Adrenal gland (tissue), 9 donors: ENCODE measurements at regions not wholly inside any gene's neighbourhood (a gene's known extent, or its start where the extent isn't known, plus 50 kb on each side); places are given as distances from the start of the nearest gene placed in this dataset.

Experiments
- DNase-seq, 7 donors: peaks; one replicate each; pipeline ENCODE4 v3.0.0-alpha.2; 2019 to 2020
- H3K27ac ChIP-seq, 5 donors: fragments of 200-600 bp; sonication (generic) in 4 of 5; 1 replicate in 3 of 5; 2 replicates in 2 of 5; pipeline versions ENCODE4 v1.5.1 to v1.8.0; 2016 to 2020; ENCODE audit warnings: mild to moderate bottlenecking in 1 of 5
- H3K27me3 ChIP-seq: fragments of 200-600 bp; 2 replicates; pipeline ENCODE4 v1.8.0; 2021
- H3K36me3 ChIP-seq, 2 donors: fragments of 200-600 bp; replicated peaks in 1 of 2; 1 replicate in 1 of 2; 2 replicates in 1 of 2; pipeline versions ENCODE4 v1.5.1 to v1.8.0; 2018 to 2022
- H3K4me1 ChIP-seq, 2 donors: fragments of 200-600 bp; replicated peaks in 1 of 2; 1 replicate in 1 of 2; 2 replicates in 1 of 2; pipeline versions ENCODE4 v1.5.1 to v1.8.0; 2018 to 2021
- H3K4me3 ChIP-seq, 4 donors: fragments of 200-600 bp; sonication (generic) in 3 of 4; one replicate each; pipeline ENCODE4 v1.5.1; 2016 to 2018
- H3K9me3 ChIP-seq, 3 donors: fragments of 200-600 bp; sonication (generic) in 1 of 3; replicated peaks in 1 of 3; 1 replicate in 2 of 3; 2 replicates in 1 of 3; pipeline versions ENCODE4 v1.5.1 to v1.8.0; 2016 to 2021
- POLR2A ChIP-seq, 2 donors: fragments of 450-650 bp; IDR thresholded peaks; one replicate each; pipeline ENCODE4 v1.6.1; 2017; ENCODE audit warnings: antibody characterized with exemption in 2 of 2, mild to moderate bottlenecking in 2 of 2, moderate library complexity in 1 of 2
- WGBS, 4 donors: extraction: QIAGEN DNeasy Blood & Tissue Kit in 2 of 4; methylation state at CpG; one replicate each; pipeline versions ENCODE4 v1.1.5 to v1.1.7; 2013 to 2017; 5-methylcytosine and 5-hydroxymethylcytosine counted together
- intact Hi-C, 2 donors: fragments of 100-400 bp; cut with DNase I; formaldehyde crosslinking; loops; one replicate each; pipeline versions ENCODE4 v1.14.1 to v1.15.0; 2022 to 2023
- microRNA-seq, 3 donors: library from miRNA; unstranded; fragments of <30 nt; microRNA quantifications; one replicate each; pipeline ENCODE4, GENCODE V29; 2017 to 2020
- small RNA-seq, 2 donors: library from RNA; depleted of rRNA; stranded (forward); fragments of <200 nt; gene quantifications; one replicate each; pipeline ENCODE3, GENCODE V24; 2016
- TF ChIP-seq, protein P1 (sequence below), 6 experiments: fragments of 450-650 bp in 4 of 6; fragments of 200-600 bp in 2 of 6; sonication (generic) in 1 of 6; IDR thresholded peaks; 1 replicate in 5 of 6; 2 replicates in 1 of 6; pipeline versions ENCODE4 v1.5.1 to v1.8.0; 2016 to 2021; ENCODE audit warnings: antibody characterized with exemption in 6 of 6, mild to moderate bottlenecking in 2 of 6, moderate library complexity in 1 of 6
- donor health status: healthy with polysubstance abuse.
- donor health status: Bipolar disorder and iron deficiency.
- donor health status: DM: yes; HTN: yes; CAD: no.
- donor health status: DM: no; HTN: no; CAD: no.
- donor health status: DM: no; HTN: no; CAD: no.

DNA sequence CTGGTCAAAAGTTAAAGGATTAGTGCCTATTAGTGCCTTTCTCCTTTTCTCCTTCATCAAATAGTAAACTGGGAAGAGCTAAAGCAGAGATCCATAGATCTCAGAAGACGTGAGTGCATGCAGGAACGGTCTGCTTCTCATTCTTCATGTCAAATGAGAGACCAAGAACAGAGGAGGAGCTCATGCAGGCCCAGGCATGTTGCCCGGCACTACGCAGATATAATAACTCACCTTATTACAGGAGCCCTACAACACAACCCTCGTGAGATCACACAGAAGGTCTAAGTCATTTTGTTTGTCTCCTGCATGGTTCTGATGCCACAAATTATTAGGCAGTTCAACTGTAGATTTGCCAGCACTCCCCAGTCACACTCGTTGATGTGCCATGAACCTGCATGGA lies 71.8 kb downstream of the CMPK2 start:
- Histone ChIP-seq H3K27me3 (peaks cover 3% of the 10 kb centered on the region), H3K36me3 (no peaks in the 10 kb centered on the region), H3K27ac (no peak overlapping the region), H3K4me1 (no peaks in the 10 kb centered on the region), H3K9me3 (no peaks in the 10 kb centered on the region), H3K4me3 (no peak overlapping the region)
- WGBS, 4 donors: 77 to 84% (median 80%) methylated on average over 5 to 6 of the region's 6 CpGs
- TF ChIP-seq, protein P1, sequence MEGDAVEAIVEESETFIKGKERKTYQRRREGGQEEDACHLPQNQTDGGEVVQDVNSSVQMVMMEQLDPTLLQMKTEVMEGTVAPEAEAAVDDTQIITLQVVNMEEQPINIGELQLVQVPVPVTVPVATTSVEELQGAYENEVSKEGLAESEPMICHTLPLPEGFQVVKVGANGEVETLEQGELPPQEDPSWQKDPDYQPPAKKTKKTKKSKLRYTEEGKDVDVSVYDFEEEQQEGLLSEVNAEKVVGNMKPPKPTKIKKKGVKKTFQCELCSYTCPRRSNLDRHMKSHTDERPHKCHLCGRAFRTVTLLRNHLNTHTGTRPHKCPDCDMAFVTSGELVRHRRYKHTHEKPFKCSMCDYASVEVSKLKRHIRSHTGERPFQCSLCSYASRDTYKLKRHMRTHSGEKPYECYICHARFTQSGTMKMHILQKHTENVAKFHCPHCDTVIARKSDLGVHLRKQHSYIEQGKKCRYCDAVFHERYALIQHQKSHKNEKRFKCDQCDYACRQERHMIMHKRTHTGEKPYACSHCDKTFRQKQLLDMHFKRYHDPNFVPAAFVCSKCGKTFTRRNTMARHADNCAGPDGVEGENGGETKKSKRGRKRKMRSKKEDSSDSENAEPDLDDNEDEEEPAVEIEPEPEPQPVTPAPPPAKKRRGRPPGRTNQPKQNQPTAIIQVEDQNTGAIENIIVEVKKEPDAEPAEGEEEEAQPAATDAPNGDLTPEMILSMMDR (IDR thresholded peaks at IDR 0.05): no peak
- TF ChIP-seq POLR2A (IDR thresholded peaks at IDR 0.05): no peak
- no peak for DNase-seq
- intact Hi-C loops: no loop called here

DNA sequence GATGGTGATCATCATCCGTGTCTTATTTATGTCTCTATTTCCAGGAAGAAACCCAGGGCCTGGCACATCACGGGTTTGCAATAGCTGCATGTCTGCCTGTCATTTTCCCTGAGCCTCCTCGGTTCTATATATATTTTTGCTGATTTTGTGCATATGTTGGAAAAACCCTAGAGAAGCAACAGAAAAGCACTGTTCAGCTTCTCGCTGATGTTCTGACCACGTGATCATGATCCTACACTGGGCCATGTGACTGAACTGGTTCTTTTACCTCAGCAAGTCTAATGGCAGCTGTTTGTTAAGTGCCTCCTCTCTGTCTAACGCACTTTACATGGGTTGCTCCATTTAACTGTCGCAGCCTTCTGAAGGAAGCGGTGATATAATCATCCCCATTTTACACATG lies 71.3 kb downstream of the CMPK2 start:
- DNase-seq: no peak
- Histone ChIP-seq H3K4me3 (no peak overlapping the region), H3K36me3 (no peaks in the 10 kb centered on the region), H3K27me3 (no peaks in the 10 kb centered on the region), H3K27ac (no peak overlapping the region), H3K4me1 (no peaks in the 10 kb centered on the region), H3K9me3 (no peaks in the 10 kb centered on the region)
- intact Hi-C loops: no loop called here
- TF ChIP-seq, protein P1 (IDR thresholded peaks at IDR 0.05): no peak
- no peak for TF ChIP-seq POLR2A (IDR thresholded peaks at IDR 0.05)
- WGBS, 4 donors: 81 to 89% (median 85%) methylated on average over 8 of the region's 8 CpGs

Small RNAs in the stretch of these regions (microRNA-seq; reads per million reads assigned to microRNA genes)
- gene MIR7158 (0 reads per million in 3 donors), gene MIR7515 (0 reads per million in 3 donors)

Small RNAs in the stretch of these regions (small RNA-seq; reads per million reads assigned to genes)
- gene MIR7158: 0 reads per million in 2 donors
